GM23338 (cell line): ENCODE measurements at regions not wholly inside any gene's neighbourhood (a gene's known extent, or its start where the extent isn't known, plus 50 kb on each side); places are given as distances from the start of the nearest gene placed in this dataset.

Source experiments
- ATAC-seq: fragments of 200-7000 bp; cut with Tn5 transposase; 3 replicates; pipeline ENCODE4 v1.9.1; 2020
- DNase-seq: peaks from one replicate; pipeline ENCODE4 v3.0.0-alpha.2; 2015; ENCODE audit warnings: low spot score
- H2AFZ ChIP-seq: fragments of 200-600 bp; sonication (generic); 2 replicates; pipeline ENCODE4 v1.8.0; 2016; ENCODE audit warnings: antibody characterized with exemption, mild to moderate bottlenecking, moderate library complexity
- H3F3A ChIP-seq: fragments of 200-600 bp; sonication (generic); replicated peaks from 2 replicates; pipeline ENCODE4 v1.8.0; 2017; ENCODE audit warnings: antibody characterized with exemption, mixed run types, low read depth
- H3K27ac ChIP-seq: fragments of 200-600 bp; sonication (generic); 2 replicates; pipeline ENCODE4 v1.6.1; 2016; ENCODE audit warnings: low read depth
- H3K27me3 ChIP-seq: fragments of 200-600 bp; sonication (generic); 2 replicates; pipeline ENCODE4 v1.8.0; 2016; ENCODE audit warnings: mild to moderate bottlenecking, mixed run types, moderate library complexity; ENCODE audit not compliant: insufficient read depth
- H3K36me3 ChIP-seq: fragments of 200-600 bp; sonication (generic); 2 replicates; pipeline ENCODE4 v1.8.0; 2016; ENCODE audit warnings: mild to moderate bottlenecking; ENCODE audit not compliant: insufficient read depth
- H3K4me1 ChIP-seq: fragments of 200-600 bp; sonication (generic); 2 replicates; pipeline ENCODE4 v1.8.0; 2016; ENCODE audit warnings: mild to moderate bottlenecking, moderate library complexity; ENCODE audit not compliant: insufficient read depth
- H3K4me2 ChIP-seq: fragments of 200-600 bp; sonication (generic); 2 replicates; pipeline ENCODE4 v1.7.1; 2017; ENCODE audit warnings: mixed run types
- H3K4me3 ChIP-seq: fragments of 200-600 bp; sonication (generic); 2 replicates; pipeline ENCODE4 v1.6.1; 2016; ENCODE audit warnings: mixed run types
- H3K79me2 ChIP-seq: fragments of 200-600 bp; sonication (generic); replicated peaks from 2 replicates; pipeline ENCODE4 v1.8.0; 2017; ENCODE audit warnings: mild to moderate bottlenecking; ENCODE audit not compliant: insufficient read depth
- H3K9me2 ChIP-seq: fragments of 200-600 bp; sonication (generic); 2 replicates; pipeline ENCODE4 v1.8.0; 2017; ENCODE audit not compliant: insufficient read depth
- H4K20me1 ChIP-seq: fragments of 200-600 bp; sonication (generic); replicated peaks from 2 replicates; pipeline ENCODE4 v1.8.0; 2017; ENCODE audit warnings: mild to moderate bottlenecking; ENCODE audit not compliant: insufficient read depth
- H3K27ac Mint-ChIP-seq: 2 replicates; pipeline ENCODE4 v1.8.0; 2020; ENCODE audit warnings: inconsistent platforms, mild to moderate bottlenecking, moderate library complexity, mixed read lengths
- H3K27me3 Mint-ChIP-seq: 3 replicates; pipeline ENCODE4 v1.8.0; 2022; ENCODE audit warnings: low read depth, mild to moderate bottlenecking, moderate library complexity, mixed read lengths, inconsistent platforms; ENCODE audit not compliant: insufficient read depth, poor library complexity
- H3K36me3 Mint-ChIP-seq: 3 replicates; pipeline ENCODE4 v1.8.0; 2021; ENCODE audit warnings: low read depth, mild to moderate bottlenecking, inconsistent platforms, moderate library complexity, mixed read lengths
- H3K4me1 Mint-ChIP-seq: 3 replicates; pipeline ENCODE4 v1.8.0; 2020; ENCODE audit warnings: mild to moderate bottlenecking, inconsistent platforms, mixed read lengths
- H3K4me3 Mint-ChIP-seq: 3 replicates; pipeline ENCODE4 v1.8.0; 2021; ENCODE audit warnings: moderate library complexity, mild to moderate bottlenecking, inconsistent platforms, mixed read lengths
- H3K9me3 Mint-ChIP-seq: 3 replicates; pipeline ENCODE4 v1.8.0; 2020; ENCODE audit warnings: moderate library complexity, mild to moderate bottlenecking, inconsistent platforms, mixed read lengths
- CREB1 ChIP-seq: fragments of 250-450 bp; sonication (Bioruptor Pico); IDR thresholded peaks from 2 replicates; pipeline ENCODE4 v1.5.0; 2020; ENCODE audit warnings: low read depth, mild to moderate bottlenecking, moderate library complexity
- EZH2 ChIP-seq: fragments of 200-600 bp; sonication (generic); IDR thresholded peaks from one replicate; pipeline ENCODE4 v1.8.0; 2017; ENCODE audit warnings: antibody characterized with exemption, mild to moderate bottlenecking, low read depth; ENCODE audit not compliant: unreplicated experiment
- EZH2phosphoT487 ChIP-seq: fragments of 200-600 bp; sonication (generic); IDR thresholded peaks from one replicate; pipeline ENCODE4 v1.8.1; 2018; ENCODE audit warnings: antibody characterized with exemption; ENCODE audit not compliant: unreplicated experiment
- JUNB ChIP-seq: IDR thresholded peaks from one replicate; pipeline ENCODE4 v1.6.1; 2016; ENCODE audit warnings: antibody characterized with exemption; ENCODE audit not compliant: unreplicated experiment
- NANOG ChIP-seq: IDR thresholded peaks from 2 replicates; pipeline ENCODE4 v1.6.1; 2016; ENCODE audit warnings: antibody characterized with exemption, borderline replicate concordance
- POLR2AphosphoS5 ChIP-seq: IDR thresholded peaks from 2 replicates; pipeline ENCODE4 v1.6.1; 2016; ENCODE audit warnings: antibody characterized with exemption, low read depth
- STAT1 ChIP-seq: IDR thresholded peaks from one replicate; pipeline ENCODE4 v1.6.1; 2016; ENCODE audit warnings: antibody characterized with exemption; ENCODE audit not compliant: unreplicated experiment
- ZNF331 ChIP-seq: fragments of 250-450 bp; sonication (Bioruptor Pico); IDR thresholded peaks from 2 replicates; pipeline ENCODE4 v1.5.0; 2020; ENCODE audit warnings: low read depth, mild to moderate bottlenecking, moderate library complexity
- TF ChIP-seq, protein P1 (sequence below), 2 experiments: fragments of 200-600 bp in 1 of 2; sonication (generic) in 1 of 2; conservative IDR thresholded peaks; 2 replicates each; pipeline versions ENCODE4 v1.5.1 to v1.6.1; 2016 to 2017; ENCODE audit warnings: antibody characterized with exemption in 2 of 2, low read depth in 2 of 2, mild to moderate bottlenecking in 2 of 2, moderate library complexity in 1 of 2
- TF ChIP-seq, protein P2 (sequence below): IDR thresholded peaks from 2 replicates; pipeline ENCODE4 v1.6.1; 2016; ENCODE audit warnings: antibody characterized with exemption
- TF ChIP-seq, protein P3 (sequence below): fragments of 250-450 bp; sonication (Bioruptor Pico); IDR thresholded peaks from 2 replicates; pipeline ENCODE4 v1.5.0; 2020; ENCODE audit warnings: mild to moderate bottlenecking, moderate library complexity

DNA sequence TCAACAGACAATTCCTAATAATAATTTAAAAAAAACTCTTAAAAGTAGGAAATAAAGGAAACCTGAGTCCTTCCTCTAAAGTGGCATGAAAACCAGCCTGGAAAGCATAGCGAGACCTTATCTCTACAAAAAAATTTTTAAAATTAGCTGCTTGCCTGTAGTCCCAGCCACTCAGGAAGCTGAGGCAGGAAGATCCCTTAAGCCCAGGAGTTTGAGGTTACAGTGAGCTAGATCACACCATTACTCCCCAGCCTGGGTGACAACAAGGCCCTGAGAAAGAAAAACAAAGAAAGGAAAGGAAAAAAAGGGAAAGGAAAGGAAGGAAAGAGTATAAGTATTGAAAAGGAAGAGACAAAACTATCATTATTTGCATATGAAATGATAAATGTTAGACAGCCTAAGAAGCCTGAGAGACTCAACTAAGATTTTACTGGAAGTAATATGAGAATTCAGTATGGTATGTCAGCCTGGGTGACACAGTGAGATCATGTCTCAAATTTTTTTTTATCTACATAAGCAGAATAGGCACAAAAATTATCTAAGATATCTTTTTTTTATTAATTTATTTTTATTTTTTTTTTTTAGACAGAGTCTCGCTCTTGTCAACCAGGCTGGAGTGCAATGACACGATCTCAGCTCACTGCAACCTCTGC, 113.0 kb downstream of the GOSR1 start (continued):
- TF ChIP-seq, protein P1, sequence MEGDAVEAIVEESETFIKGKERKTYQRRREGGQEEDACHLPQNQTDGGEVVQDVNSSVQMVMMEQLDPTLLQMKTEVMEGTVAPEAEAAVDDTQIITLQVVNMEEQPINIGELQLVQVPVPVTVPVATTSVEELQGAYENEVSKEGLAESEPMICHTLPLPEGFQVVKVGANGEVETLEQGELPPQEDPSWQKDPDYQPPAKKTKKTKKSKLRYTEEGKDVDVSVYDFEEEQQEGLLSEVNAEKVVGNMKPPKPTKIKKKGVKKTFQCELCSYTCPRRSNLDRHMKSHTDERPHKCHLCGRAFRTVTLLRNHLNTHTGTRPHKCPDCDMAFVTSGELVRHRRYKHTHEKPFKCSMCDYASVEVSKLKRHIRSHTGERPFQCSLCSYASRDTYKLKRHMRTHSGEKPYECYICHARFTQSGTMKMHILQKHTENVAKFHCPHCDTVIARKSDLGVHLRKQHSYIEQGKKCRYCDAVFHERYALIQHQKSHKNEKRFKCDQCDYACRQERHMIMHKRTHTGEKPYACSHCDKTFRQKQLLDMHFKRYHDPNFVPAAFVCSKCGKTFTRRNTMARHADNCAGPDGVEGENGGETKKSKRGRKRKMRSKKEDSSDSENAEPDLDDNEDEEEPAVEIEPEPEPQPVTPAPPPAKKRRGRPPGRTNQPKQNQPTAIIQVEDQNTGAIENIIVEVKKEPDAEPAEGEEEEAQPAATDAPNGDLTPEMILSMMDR (conservative IDR thresholded peaks at IDR 0.05; ENCODE audit: low read depth in 2 of 2) = no peak
- TF ChIP-seq JUNB (no peak), STAT1 (no peak)
- TF ChIP-seq, protein P2, sequence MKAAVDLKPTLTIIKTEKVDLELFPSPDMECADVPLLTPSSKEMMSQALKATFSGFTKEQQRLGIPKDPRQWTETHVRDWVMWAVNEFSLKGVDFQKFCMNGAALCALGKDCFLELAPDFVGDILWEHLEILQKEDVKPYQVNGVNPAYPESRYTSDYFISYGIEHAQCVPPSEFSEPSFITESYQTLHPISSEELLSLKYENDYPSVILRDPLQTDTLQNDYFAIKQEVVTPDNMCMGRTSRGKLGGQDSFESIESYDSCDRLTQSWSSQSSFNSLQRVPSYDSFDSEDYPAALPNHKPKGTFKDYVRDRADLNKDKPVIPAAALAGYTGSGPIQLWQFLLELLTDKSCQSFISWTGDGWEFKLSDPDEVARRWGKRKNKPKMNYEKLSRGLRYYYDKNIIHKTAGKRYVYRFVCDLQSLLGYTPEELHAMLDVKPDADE = no peak

DNA sequence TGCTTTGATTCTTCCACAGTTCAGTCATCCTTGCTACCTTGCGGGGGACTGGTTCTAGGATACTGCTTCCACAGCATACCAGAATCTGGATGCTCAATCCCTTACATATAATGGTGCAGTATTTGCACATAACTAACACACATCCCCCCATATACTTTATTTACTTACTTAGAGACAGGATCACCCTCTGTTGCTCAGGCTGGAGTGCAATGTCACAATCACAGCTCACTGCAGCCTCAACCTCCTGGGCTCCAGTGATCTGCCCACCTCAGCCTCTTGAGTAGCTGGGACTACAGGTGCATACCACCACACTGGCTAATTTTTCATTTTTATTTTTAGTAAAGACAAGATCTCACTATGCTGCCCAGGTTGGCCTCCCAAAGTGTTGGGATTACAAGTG, 112.2 kb downstream of the GOSR1 start:
- Histone ChIP-seq H3K27me3 (no peaks in the 10 kb centered on the region), H2AFZ (no peak overlapping the region), H3K27ac (no peak overlapping the region), H3K4me3 (no peak overlapping the region), H3K79me2 (no peaks in the 10 kb centered on the region), H3K4me1 (no peaks in the 10 kb centered on the region), H3F3A (no peaks in the 10 kb centered on the region), H3K9me2 (no peaks in the 10 kb centered on the region), H3K36me3 (no peaks in the 10 kb centered on the region), H3K4me2 (no peak overlapping the region), H4K20me1 (no peaks in the 10 kb centered on the region)
- H3K4me3 Mint-ChIP-seq = no peak overlapping the region
- H3K4me1 Mint-ChIP-seq = peaks cover 6% of the 10 kb centered on the region
- peaks cover 6% of the 10 kb centered on the region; the same call in 2 of the 3 replicates for H3K9me3 Mint-ChIP-seq
- no peak overlapping the region for H3K27ac Mint-ChIP-seq
- no peak for DNase-seq
- no peaks in the 10 kb centered on the region for H3K27me3 Mint-ChIP-seq
- no peak for ATAC-seq
- H3K36me3 Mint-ChIP-seq = no peaks in the 10 kb centered on the region
- TF ChIP-seq JUNB (no peak), EZH2 (no peak), NANOG (no peak), ZNF331 (no peak), CREB1 (no peak), POLR2AphosphoS5 (no peak), STAT1 (no peak), EZH2phosphoT487 (no peak)
- TF ChIP-seq, protein P3, sequence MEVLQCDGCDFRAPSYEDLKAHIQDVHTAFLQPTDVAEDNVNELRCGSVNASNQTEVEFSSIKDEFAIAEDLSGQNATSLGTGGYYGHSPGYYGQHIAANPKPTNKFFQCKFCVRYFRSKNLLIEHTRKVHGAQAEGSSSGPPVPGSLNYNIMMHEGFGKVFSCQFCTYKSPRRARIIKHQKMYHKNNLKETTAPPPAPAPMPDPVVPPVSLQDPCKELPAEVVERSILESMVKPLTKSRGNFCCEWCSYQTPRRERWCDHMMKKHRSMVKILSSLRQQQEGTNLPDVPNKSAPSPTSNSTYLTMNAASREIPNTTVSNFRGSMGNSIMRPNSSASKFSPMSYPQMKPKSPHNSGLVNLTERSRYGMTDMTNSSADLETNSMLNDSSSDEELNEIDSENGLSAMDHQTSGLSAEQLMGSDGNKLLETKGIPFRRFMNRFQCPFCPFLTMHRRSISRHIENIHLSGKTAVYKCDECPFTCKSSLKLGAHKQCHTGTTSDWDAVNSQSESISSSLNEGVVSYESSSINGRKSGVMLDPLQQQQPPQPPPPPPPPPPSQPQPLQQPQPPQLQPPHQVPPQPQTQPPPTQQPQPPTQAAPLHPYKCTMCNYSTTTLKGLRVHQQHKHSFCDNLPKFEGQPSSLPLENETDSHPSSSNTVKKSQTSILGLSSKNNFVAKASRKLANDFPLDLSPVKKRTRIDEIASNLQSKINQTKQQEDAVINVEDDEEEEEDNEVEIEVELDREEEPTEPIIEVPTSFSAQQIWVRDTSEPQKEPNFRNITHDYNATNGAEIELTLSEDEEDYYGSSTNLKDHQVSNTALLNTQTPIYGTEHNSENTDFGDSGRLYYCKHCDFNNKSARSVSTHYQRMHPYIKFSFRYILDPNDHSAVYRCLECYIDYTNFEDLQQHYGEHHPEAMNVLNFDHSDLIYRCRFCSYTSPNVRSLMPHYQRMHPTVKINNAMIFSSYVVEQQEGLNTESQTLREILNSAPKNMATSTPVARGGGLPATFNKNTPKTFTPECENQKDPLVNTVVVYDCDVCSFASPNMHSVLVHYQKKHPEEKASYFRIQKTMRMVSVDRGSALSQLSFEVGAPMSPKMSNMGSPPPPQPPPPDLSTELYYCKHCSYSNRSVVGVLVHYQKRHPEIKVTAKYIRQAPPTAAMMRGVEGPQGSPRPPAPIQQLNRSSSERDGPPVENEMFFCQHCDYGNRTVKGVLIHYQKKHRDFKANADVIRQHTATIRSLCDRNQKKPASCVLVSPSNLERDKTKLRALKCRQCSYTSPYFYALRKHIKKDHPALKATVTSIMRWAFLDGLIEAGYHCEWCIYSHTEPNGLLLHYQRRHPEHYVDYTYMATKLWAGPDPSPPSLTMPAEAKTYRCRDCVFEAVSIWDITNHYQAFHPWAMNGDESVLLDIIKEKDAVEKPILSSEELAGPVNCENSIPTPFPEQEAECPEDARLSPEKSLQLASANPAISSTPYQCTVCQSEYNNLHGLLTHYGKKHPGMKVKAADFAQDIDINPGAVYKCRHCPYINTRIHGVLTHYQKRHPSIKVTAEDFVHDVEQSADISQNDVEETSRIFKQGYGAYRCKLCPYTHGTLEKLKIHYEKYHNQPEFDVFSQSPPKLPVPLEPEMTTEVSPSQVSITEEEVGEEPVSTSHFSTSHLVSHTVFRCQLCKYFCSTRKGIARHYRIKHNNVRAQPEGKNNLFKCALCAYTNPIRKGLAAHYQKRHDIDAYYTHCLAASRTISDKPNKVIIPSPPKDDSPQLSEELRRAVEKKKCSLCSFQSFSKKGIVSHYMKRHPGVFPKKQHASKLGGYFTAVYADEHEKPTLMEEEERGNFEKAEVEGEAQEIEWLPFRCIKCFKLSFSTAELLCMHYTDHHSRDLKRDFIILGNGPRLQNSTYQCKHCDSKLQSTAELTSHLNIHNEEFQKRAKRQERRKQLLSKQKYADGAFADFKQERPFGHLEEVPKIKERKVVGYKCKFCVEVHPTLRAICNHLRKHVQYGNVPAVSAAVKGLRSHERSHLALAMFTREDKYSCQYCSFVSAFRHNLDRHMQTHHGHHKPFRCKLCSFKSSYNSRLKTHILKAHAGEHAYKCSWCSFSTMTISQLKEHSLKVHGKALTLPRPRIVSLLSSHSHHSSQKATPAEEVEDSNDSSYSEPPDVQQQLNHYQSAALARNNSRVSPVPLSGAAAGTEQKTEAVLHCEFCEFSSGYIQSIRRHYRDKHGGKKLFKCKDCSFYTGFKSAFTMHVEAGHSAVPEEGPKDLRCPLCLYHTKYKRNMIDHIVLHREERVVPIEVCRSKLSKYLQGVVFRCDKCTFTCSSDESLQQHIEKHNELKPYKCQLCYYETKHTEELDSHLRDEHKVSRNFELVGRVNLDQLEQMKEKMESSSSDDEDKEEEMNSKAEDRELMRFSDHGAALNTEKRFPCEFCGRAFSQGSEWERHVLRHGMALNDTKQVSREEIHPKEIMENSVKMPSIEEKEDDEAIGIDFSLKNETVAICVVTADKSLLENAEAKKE = no peak
- TF ChIP-seq, protein P1 (conservative IDR thresholded peaks at IDR 0.05; ENCODE audit: low read depth in 2 of 2) = no peak
